Muscle layer of duodenum (tissue), 2 donors: ENCODE measurements at regions not wholly inside any gene's neighbourhood (a gene's known extent, or its start where the extent isn't known, plus 50 kb on each side); places are given as distances from the start of the nearest gene placed in this dataset.

Experiments used
- H3K27ac ChIP-seq: one replicate; pipeline ENCODE4 v1.7.0; 2013; ENCODE audit warnings: mild to moderate bottlenecking, low read length
- H3K27me3 ChIP-seq: one replicate; pipeline ENCODE4 v1.7.0; 2013; ENCODE audit warnings: low read depth, mild to moderate bottlenecking, control low read depth, low read length
- H3K36me3 ChIP-seq, 2 donors: one replicate each; pipeline ENCODE4 v1.7.0; 2013; ENCODE audit warnings: low read length in 2 of 2, control low read depth in 1 of 2, mild to moderate bottlenecking in 1 of 2; ENCODE audit not compliant: insufficient read depth in 2 of 2, control insufficient read depth in 1 of 2
- H3K4me1 ChIP-seq, 2 donors: one replicate each; pipeline ENCODE4 v1.7.0; 2013; ENCODE audit warnings: low read length in 2 of 2, mild to moderate bottlenecking in 2 of 2, control low read depth in 1 of 2, moderate library complexity in 1 of 2; ENCODE audit not compliant: insufficient read depth in 2 of 2, control insufficient read depth in 1 of 2
- H3K4me3 ChIP-seq, 2 donors: one replicate each; pipeline ENCODE4 v1.7.0; 2013; ENCODE audit warnings: low read length in 2 of 2, low read depth in 1 of 2, mild to moderate bottlenecking in 1 of 2
- H3K9me3 ChIP-seq, 2 donors: one replicate each; pipeline ENCODE4 v1.7.0; 2013; ENCODE audit warnings: low read length in 2 of 2, control low read depth in 1 of 2, mild to moderate bottlenecking in 1 of 2; ENCODE audit not compliant: control insufficient read depth in 1 of 2
- donor health status: healthy.

DNA sequence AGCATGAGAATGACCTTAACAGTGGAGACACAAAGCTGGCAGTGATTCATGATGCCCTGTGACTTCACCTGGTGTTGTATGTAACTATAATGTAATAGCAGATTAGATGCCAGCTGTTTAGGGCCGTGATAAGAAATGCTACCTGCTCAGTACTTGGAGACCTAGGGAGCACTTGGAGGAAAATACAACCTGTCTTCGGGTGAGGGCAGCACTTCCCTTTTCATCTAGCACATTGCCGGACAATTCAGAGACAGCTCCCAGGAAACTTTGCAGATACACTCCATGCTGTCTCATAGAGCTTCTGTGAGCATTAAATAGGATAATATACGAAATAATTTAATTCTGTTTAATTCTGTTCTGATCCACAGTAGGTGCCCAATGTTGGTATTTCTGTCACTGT is 668.5 kb downstream of the TSN start:
- Histone ChIP-seq H3K9me3 (no peaks in the 10 kb centered on the region), H3K27ac (no peak overlapping the region), H3K36me3 (no peaks in the 10 kb centered on the region), H3K4me3 (no peak overlapping the region), H3K4me1 (no peaks in the 10 kb centered on the region), H3K27me3 (no peaks in the 10 kb centered on the region)

DNA sequence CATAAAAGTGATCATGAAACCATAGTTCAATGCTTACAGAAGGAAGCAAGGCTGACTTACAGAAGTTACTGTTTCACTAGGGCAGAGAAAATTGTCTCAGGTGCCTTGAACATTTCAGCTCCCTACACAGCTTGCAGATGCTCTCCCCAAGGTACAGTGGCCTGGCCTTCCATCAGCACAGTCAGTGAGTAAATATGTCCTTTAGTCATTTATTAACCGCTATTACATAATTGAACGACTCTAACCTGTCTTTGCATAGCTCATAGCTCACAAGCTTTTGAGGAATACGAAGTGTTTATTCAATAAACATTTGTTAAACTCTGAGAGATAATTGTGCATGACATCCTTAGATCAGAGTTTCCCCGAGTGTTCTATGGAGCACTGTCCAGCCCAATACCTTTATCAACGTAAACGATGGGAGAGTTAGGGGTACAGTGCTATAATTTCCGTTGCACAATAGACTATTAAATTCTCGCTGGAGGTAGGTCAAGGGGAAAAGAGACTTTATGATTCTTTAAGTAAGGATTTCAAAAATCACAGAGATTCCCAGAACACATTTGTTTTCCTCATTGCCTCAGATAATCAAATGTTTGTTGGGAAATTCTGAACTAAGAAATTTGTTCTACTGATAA is 677.8 kb downstream of the TSN start:
- H3K9me3 ChIP-seq: no peaks in the 10 kb centered on the region
- H3K27ac ChIP-seq: no peak overlapping the region
- H3K36me3 ChIP-seq: no peaks in the 10 kb centered on the region
- no peak overlapping the region for H3K4me3 ChIP-seq
- no peaks in the 10 kb centered on the region for H3K27me3 ChIP-seq
- no peaks in the 10 kb centered on the region for H3K4me1 ChIP-seq

- H3K9me3 ChIP-seq: no peaks in the 10 kb centered on the region
- no peaks in the 10 kb centered on the region for H3K27me3 ChIP-seq
- no peak overlapping the region for H3K27ac ChIP-seq
- no peak overlapping the region for H3K4me3 ChIP-seq
- H3K36me3 ChIP-seq: no peaks in the 10 kb centered on the region
- H3K4me1 ChIP-seq: no peaks in the 10 kb centered on the region
Observed at GRCh38 chr2:122445003-122445402, 689.6 kb downstream of the TSN start.

GRCh38 chr2:122446761-122447160 is 691.3 kb downstream of the TSN start:
- H3K9me3 ChIP-seq: no peaks in the 10 kb centered on the region
- no peak overlapping the region for H3K4me3 ChIP-seq
- no peaks in the 10 kb centered on the region for H3K36me3 ChIP-seq
- H3K27me3 ChIP-seq: no peaks in the 10 kb centered on the region
- H3K27ac ChIP-seq: no peak overlapping the region
- no peaks in the 10 kb centered on the region for H3K4me1 ChIP-seq

GRCh38 chr2:122447237-122447636 is 691.8 kb downstream of the TSN start:
- H3K27me3 ChIP-seq: no peaks in the 10 kb centered on the region
- no peaks in the 10 kb centered on the region for H3K9me3 ChIP-seq
- H3K4me3 ChIP-seq: no peak overlapping the region
- H3K4me1 ChIP-seq: no peaks in the 10 kb centered on the region
- H3K27ac ChIP-seq: no peak overlapping the region
- no peaks in the 10 kb centered on the region for H3K36me3 ChIP-seq

GRCh38 chr2:122451040-122451439 is 695.6 kb downstream of the TSN start:
- H3K27ac ChIP-seq: no peak overlapping the region
- no peaks in the 10 kb centered on the region for H3K27me3 ChIP-seq
- H3K36me3 ChIP-seq: no peaks in the 10 kb centered on the region
- H3K9me3 ChIP-seq: peaks cover 4 to 17% of the 10 kb centered on the region in 2 donors
- no peaks in the 10 kb centered on the region for H3K4me1 ChIP-seq
- no peak overlapping the region for H3K4me3 ChIP-seq

- Histone ChIP-seq H3K36me3 (no peaks in the 10 kb centered on the region), H3K4me1 (no peaks in the 10 kb centered on the region), H3K27ac (no peak overlapping the region), H3K27me3 (no peaks in the 10 kb centered on the region), H3K9me3 (peaks cover 4 to 20% of the 10 kb centered on the region in 2 donors), H3K4me3 (no peak overlapping the region)
Observed at GRCh38 chr2:122451697-122452096, 696.2 kb downstream of the TSN start.

DNA sequence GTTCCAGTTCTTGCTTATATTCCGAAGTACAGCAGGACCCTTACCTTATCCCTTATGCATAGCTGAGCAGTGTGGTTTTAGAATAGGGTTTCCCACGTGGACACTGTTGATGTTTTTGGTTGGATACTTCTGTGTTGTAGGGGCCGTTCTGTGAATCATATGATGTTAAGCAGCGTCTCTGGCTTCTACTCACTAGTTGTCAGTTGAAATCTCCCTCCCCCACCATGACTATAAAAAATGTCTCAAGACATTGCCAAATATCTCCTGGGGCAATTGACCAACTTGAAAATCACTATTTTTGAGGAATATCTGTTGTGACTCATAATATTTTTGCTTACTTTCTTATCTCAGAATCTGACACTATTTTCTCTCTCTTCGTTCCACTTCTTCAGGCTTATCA is 713.7 kb downstream of the TSN start:
- no peaks in the 10 kb centered on the region for H3K9me3 ChIP-seq
- H3K4me1 ChIP-seq: no peaks in the 10 kb centered on the region
- H3K27me3 ChIP-seq: no peaks in the 10 kb centered on the region
- H3K4me3 ChIP-seq: no peak overlapping the region
- H3K27ac ChIP-seq: no peak overlapping the region
- no peaks in the 10 kb centered on the region for H3K36me3 ChIP-seq

DNA sequence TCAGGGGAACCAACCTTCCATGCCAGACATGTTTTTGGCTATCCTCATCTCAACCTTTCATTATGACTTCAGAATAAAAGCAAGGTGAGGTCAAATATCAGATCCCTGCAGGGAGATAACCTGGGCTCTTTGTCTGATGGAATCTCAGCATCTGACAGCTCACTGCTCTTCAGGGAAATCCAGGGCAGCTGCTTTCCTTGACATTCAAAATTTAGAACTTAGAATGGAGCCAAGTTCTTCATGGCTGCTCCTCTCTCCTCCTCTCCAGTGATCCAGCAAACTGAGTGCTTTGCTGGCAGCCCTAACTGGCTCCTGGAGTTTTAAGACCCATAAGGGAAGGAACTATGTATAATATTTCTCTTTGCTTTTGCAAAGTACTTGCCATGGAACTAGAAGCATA is 716.3 kb downstream of the TSN start:
- Histone ChIP-seq H3K36me3 (no peaks in the 10 kb centered on the region), H3K4me3 (no peak overlapping the region), H3K27ac (no peak overlapping the region), H3K9me3 (no peaks in the 10 kb centered on the region), H3K4me1 (no peaks in the 10 kb centered on the region), H3K27me3 (no peaks in the 10 kb centered on the region)

DNA sequence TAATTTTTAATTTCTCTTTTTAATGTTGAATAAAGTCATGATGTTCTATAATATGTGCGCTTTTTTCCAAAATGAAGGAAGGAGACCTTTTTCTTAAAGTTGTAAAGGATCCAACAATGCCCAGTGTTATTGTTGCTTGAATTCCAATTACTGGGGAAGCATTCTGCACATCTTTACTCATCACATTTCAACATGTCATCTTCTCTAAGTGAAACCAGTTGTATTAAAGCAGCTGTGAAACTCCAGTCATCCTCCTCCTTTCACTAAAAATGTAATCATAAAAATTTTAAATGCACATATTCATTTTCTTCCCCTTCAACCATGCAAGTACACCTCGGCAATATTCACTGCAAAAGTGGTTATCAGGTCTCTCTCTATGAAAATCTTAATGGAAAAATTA is 722.7 kb downstream of the TSN start:
- Histone ChIP-seq H3K27me3 (no peaks in the 10 kb centered on the region), H3K4me1 (peaks cover 0 to 7% of the 10 kb centered on the region in 2 donors), H3K4me3 (no peak overlapping the region), H3K9me3 (no peaks in the 10 kb centered on the region), H3K27ac (no peak overlapping the region), H3K36me3 (no peaks in the 10 kb centered on the region)

- no peaks in the 10 kb centered on the region for H3K9me3 ChIP-seq
Observed at GRCh38 chr2:122478771-122479170, 723.3 kb downstream of the TSN start.

GRCh38 chr2:122480501-122481243 is 725.2 kb downstream of the TSN start:
- no peaks in the 10 kb centered on the region for H3K36me3 ChIP-seq
- no peak overlapping the region for H3K4me3 ChIP-seq
- no peaks in the 10 kb centered on the region for H3K9me3 ChIP-seq
- H3K4me1 ChIP-seq: peaks cover 0 to 7% of the 10 kb centered on the region in 2 donors
- no peak overlapping the region for H3K27ac ChIP-seq
- H3K27me3 ChIP-seq: no peaks in the 10 kb centered on the region

More at GRCh38 chr2:122478771-122479170, 723.3 kb downstream of the TSN start:
- Histone ChIP-seq H3K4me1 (peaks cover 0 to 7% of the 10 kb centered on the region in 2 donors), H3K27ac (no peak overlapping the region), H3K27me3 (no peaks in the 10 kb centered on the region), H3K4me3 (no peak overlapping the region), H3K36me3 (no peaks in the 10 kb centered on the region)
